H1 (cell line): ENCODE measurements at regions not wholly inside any gene's neighbourhood (a gene's known extent, or its start where the extent isn't known, plus 50 kb on each side); places are given as distances from the start of the nearest gene placed in this dataset.

Source experiments
- YY1 ChIP-seq: IDR thresholded peaks from 2 replicates; pipeline ENCODE4 v1.6.1; 2011; ENCODE audit warnings: low read depth, mild to moderate bottlenecking, low read length
- TF ChIP-seq, protein P1 (sequence below): fragments of 300-600 bp; sonication (generic); IDR thresholded peaks from 2 replicates; pipeline ENCODE4 v1.7.1; 2012; ENCODE audit warnings: low read length, moderate library complexity, mild to moderate bottlenecking, inconsistent platforms; ENCODE audit not compliant: insufficient replicate concordance

DNA sequence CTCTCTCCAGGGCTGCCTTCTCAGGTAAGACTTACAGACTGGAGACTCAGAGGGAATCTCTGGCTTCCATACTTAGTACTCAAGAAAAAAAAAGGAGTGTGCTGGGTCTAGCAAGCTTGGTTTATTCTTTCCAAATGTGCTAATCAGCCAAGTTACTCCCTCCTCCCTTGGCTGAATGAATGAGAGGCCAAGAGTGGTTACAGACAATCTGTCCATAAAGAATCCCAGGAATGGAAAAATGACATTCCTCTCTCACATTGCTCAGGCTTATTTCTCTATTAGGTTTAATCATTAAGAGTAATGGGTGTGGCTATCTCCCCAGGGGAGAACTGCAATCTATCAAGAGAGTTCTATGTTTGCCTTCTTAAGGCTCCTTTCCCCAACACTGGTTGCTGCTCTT is 547.3 kb upstream of the PLXNA2 start (continued):
- TF ChIP-seq, protein P1, sequence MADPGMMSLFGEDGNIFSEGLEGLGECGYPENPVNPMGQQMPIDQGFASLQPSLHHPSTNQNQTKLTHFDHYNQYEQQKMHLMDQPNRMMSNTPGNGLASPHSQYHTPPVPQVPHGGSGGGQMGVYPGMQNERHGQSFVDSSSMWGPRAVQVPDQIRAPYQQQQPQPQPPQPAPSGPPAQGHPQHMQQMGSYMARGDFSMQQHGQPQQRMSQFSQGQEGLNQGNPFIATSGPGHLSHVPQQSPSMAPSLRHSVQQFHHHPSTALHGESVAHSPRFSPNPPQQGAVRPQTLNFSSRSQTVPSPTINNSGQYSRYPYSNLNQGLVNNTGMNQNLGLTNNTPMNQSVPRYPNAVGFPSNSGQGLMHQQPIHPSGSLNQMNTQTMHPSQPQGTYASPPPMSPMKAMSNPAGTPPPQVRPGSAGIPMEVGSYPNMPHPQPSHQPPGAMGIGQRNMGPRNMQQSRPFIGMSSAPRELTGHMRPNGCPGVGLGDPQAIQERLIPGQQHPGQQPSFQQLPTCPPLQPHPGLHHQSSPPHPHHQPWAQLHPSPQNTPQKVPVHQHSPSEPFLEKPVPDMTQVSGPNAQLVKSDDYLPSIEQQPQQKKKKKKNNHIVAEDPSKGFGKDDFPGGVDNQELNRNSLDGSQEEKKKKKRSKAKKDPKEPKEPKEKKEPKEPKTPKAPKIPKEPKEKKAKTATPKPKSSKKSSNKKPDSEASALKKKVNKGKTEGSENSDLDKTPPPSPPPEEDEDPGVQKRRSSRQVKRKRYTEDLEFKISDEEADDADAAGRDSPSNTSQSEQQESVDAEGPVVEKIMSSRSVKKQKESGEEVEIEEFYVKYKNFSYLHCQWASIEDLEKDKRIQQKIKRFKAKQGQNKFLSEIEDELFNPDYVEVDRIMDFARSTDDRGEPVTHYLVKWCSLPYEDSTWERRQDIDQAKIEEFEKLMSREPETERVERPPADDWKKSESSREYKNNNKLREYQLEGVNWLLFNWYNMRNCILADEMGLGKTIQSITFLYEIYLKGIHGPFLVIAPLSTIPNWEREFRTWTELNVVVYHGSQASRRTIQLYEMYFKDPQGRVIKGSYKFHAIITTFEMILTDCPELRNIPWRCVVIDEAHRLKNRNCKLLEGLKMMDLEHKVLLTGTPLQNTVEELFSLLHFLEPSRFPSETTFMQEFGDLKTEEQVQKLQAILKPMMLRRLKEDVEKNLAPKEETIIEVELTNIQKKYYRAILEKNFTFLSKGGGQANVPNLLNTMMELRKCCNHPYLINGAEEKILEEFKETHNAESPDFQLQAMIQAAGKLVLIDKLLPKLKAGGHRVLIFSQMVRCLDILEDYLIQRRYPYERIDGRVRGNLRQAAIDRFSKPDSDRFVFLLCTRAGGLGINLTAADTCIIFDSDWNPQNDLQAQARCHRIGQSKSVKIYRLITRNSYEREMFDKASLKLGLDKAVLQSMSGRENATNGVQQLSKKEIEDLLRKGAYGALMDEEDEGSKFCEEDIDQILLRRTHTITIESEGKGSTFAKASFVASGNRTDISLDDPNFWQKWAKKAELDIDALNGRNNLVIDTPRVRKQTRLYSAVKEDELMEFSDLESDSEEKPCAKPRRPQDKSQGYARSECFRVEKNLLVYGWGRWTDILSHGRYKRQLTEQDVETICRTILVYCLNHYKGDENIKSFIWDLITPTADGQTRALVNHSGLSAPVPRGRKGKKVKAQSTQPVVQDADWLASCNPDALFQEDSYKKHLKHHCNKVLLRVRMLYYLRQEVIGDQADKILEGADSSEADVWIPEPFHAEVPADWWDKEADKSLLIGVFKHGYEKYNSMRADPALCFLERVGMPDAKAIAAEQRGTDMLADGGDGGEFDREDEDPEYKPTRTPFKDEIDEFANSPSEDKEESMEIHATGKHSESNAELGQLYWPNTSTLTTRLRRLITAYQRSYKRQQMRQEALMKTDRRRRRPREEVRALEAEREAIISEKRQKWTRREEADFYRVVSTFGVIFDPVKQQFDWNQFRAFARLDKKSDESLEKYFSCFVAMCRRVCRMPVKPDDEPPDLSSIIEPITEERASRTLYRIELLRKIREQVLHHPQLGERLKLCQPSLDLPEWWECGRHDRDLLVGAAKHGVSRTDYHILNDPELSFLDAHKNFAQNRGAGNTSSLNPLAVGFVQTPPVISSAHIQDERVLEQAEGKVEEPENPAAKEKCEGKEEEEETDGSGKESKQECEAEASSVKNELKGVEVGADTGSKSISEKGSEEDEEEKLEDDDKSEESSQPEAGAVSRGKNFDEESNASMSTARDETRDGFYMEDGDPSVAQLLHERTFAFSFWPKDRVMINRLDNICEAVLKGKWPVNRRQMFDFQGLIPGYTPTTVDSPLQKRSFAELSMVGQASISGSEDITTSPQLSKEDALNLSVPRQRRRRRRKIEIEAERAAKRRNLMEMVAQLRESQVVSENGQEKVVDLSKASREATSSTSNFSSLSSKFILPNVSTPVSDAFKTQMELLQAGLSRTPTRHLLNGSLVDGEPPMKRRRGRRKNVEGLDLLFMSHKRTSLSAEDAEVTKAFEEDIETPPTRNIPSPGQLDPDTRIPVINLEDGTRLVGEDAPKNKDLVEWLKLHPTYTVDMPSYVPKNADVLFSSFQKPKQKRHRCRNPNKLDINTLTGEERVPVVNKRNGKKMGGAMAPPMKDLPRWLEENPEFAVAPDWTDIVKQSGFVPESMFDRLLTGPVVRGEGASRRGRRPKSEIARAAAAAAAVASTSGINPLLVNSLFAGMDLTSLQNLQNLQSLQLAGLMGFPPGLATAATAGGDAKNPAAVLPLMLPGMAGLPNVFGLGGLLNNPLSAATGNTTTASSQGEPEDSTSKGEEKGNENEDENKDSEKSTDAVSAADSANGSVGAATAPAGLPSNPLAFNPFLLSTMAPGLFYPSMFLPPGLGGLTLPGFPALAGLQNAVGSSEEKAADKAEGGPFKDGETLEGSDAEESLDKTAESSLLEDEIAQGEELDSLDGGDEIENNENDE = no peak
- TF ChIP-seq YY1 = no peak
- TF ChIP-seq, all 59 proteins: peak for 0
